NCI-H2029 treated with DMSO at 0.1 percent for 48 hours (cell line): ENCODE measurements at regions not wholly inside any gene's neighbourhood (a gene's known extent, or its start where the extent isn't known, plus 50 kb on each side); places are given as distances from the start of the nearest gene placed in this dataset.
"Not testable (repeated sequence)": the region's sequence is repeated elsewhere in the genome, so short reads cannot be mapped to it uniquely, and the experiment has no call there.

Source experiments
- DNase-seq: peaks from one replicate; lab custom pipeline; 2025; lab: John Stamatoyannopoulos, UW

GRCh38 chr5:6321078-6321477 lies 57.3 kb downstream of the MED10 start:
- no peak for DNase-seq

DNA sequence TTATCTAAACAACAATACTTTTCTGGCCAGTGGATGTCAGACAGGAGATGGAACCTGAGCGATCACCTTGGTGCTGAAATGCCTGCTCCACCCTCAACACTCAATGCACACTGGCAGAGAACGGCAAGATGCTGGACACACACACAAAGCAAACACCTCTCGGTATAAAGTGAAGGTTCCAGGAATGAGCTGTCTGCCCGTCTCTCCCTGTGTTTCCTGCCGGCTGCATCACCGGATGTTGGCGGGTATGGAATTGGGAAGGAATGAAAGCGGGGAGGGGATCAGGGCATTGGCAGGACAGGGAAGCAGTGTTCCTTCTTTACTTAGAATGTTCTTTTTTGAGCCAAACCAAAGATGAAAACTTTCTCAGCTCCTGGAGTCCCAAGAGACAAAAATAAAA lies 59.2 kb downstream of the MED10 start:
- peak; percentile 15 for DNase-seq

DNA sequence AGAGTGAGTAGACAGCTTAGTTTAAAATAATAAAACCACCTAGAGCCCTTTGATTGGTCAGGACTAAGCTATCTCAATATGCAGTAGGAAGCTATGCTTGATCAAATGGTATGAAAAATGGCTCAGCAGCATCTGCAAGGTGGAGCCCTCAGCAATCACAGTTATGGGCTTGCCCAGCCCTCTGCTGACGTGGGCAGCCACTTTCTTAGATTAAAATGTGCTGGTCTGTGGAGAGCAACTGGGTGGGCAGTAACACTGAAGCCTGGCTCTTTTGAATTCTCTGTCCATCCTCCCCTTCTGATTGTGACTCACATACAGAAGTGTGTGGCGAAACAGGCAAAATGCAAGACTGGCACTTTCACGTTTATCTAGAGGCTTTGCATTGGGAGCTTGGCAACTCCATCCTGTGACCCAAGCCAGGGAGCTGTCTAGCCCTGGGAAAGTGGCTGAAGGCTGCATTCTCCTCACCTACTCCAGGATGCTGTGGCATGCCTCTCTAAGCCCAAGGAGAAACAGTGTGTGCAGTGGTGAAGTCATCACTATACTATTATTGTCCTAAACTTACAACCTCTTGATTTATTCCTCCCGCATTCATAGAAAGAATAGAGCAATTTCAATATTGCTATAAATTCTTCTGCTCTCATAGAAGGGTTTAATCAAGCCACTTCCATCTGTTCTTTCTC lies 61.1 kb downstream of the MED10 start:
- DNase-seq, result no peak

GRCh38 chr5:6315580-6315979 lies 62.8 kb downstream of the MED10 start:
- no peak for DNase-seq

- DNase-seq, result no peak
Observed at GRCh38 chr5:6311568-6312501, 66.5 kb downstream of the MED10 start.

- DNase-seq, result no peak
Observed at GRCh38 chr5:6309949-6310348, 68.4 kb downstream of the MED10 start.

- DNase-seq, result no peak
Observed at GRCh38 chr5:6308683-6309082, 69.7 kb downstream of the MED10 start.

DNA sequence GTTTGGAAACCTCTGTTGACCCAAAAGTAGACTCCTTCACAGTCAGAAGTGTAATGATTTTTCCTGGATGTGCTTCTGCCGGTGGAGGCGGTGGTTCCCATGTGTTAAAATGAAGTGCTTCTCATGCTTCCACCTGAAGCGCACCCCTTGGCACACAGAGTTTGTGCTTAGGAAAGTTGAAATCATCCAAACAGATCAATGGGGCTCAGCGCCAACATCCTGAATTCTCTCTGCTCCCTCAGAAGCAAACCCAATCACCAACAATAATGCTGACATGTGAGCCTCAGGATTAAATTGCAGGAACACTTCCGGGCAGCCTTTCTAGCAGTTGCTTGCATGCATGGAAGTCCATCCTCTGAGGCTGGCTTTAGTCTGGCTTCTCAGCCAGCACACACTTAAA lies 71.0 kb downstream of the MED10 start:
- peak; percentile 30 for DNase-seq

GRCh38 chr5:6305853-6306252 lies 72.5 kb downstream of the MED10 start:
- no peak for DNase-seq

GRCh38 chr5:6302684-6303083 lies 75.7 kb downstream of the MED10 start:
- no peak for DNase-seq

GRCh38 chr5:6302075-6302474 lies 76.3 kb downstream of the MED10 start:
- no peak for DNase-seq

DNA sequence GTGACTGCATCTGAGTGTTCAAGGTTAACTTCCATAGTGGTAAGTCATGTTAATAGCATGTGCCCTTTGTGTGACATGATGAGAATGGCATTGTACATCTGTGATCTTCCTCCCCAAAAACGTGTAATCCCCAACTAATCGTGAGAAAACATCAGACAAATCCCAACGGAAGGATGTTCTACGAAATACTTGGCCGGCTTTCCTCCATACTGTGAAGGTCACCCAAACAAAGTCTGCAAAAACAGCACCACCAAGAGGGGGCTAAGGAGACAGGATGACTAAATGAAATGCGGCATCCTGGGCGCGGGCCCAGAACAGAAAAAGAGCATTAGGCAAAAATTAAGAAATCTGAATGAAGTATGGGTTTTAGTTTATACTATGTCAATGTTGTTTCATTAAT lies 81.8 kb downstream of the MED10 start:
- DNase-seq, result no peak

- no peak for DNase-seq
Observed at GRCh38 chr5:6291961-6292360, 86.4 kb downstream of the MED10 start.

- DNase-seq, result no peak
Observed at GRCh38 chr5:6289239-6289638, 89.1 kb downstream of the MED10 start.

DNA sequence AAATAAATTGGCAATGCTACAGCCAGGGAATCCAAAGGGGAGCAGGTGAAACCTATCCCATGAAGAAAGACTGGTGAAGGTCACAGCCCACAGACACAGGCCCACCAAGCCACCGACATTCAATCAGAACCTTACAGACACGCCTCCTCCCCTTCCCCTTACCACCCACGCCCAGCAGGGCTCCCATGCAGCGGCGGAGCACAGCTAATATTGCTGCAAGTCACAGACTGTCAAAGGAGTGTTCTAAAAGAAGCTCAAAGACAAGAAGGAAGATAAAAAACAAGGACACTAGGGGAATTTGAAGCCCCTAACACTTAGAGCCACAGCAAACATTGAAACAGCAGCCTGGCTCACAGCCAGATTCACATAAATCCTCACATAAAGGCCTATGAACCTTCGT lies 91.2 kb downstream of the MED10 start:
- DNase-seq, result no peak

DNA sequence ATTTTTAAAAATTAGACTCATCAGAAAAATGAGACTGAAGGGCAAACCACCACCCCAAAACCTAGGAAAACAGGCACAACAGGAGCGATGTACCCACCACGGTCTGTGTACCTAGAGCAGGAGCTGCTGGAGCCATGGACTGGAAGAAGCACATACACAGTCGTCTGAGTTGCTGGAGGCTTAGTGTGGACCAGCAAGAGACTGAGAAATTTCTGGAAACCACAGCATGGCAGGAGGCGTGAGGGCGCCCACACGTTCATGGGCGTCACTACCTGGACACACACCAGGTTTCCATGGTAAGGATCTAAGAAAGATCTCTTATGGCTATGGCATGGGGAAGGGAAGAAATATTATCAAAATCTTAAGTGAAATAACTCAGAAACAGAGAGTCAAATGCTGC lies 91.9 kb downstream of the MED10 start:
- DNase-seq, result no peak

- not testable (repeated sequence) for DNase-seq
Observed at GRCh38 chr5:6284491-6284890, 93.9 kb downstream of the MED10 start.

GRCh38 chr5:6282352-6282751 lies 96.0 kb downstream of the MED10 start:
- DNase-seq, result no peak

DNA sequence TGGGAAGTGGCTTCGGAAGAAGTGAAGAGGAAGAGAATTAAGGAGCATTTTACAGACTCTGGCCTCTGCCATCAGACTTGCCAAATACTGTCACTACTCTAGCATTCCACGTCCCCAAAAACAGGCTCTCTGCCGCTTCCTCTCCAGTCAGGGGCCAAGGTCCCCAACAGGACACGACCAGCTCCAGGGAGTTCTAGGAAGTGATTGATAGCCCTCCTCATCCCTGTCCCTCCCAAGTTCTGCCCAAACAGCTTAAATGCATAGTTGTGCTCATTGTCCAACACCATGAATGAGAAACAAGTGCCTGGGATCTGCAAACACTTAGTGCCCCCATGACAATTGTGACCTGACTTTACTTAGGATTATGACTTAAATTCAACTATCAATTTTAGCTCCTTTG lies 96.5 kb downstream of the MED10 start:
- DNase-seq, result no peak

- DNase-seq, result no peak
Observed at GRCh38 chr5:6280425-6281100, 97.8 kb downstream of the MED10 start.

GRCh38 chr5:6279607-6280006 lies 98.7 kb downstream of the MED10 start:
- DNase-seq, result no peak

DNA sequence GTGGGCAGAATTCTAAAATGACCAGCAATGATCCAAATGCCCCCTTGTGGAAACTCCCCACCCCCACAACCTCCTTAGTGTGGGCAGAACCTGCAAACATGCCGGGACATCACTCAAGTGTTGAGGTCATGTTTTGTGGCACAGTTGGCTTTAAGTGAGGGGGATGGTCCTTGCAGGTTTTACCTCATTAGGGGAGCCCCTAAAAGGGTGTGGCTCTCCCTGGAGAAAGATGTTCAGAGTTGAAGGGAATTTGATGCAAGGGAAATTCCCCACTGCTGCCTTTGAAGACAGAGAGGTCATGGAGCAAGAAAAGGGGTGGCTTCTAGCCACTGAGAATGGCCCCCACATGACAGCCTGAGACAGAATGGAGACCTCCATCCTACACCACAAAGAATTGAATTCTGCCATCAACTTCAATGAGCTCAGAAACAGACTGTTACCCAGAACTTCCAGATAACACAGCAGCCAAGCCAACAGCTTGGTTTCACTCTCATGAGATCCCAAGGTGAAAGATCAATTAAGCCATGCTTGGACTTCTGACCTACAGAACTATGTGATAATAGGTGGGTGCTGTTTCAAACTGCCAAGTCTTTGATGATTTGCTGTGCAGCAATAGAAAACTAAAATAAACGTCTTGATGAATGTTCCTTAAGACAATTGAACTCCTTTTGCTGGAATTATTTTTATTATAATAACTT lies 103.4 kb downstream of the MED10 start:
- no peak for DNase-seq
